DOHH2 (cell line): ENCODE measurements at regions not wholly inside any gene's neighbourhood (a gene's known extent, or its start where the extent isn't known, plus 50 kb on each side); places are given as distances from the start of the nearest gene placed in this dataset.

Experiments
- EZH2phosphoT487 ChIP-seq: fragments of 200-600 bp; sonication (generic); IDR thresholded peaks from 2 replicates; pipeline ENCODE4 v1.6.1; 2017; ENCODE audit warnings: borderline replicate concordance, mild to moderate bottlenecking, antibody characterized with exemption, low read length, moderate library complexity, mixed read lengths
- TF ChIP-seq, protein P1 (sequence below): fragments of 200-600 bp; sonication (generic); IDR thresholded peaks from one replicate; pipeline ENCODE4 v1.5.1; 2014; ENCODE audit warnings: antibody characterized with exemption, mild to moderate bottlenecking, low read depth, low read length; ENCODE audit not compliant: poor library complexity, severe bottlenecking

DNA sequence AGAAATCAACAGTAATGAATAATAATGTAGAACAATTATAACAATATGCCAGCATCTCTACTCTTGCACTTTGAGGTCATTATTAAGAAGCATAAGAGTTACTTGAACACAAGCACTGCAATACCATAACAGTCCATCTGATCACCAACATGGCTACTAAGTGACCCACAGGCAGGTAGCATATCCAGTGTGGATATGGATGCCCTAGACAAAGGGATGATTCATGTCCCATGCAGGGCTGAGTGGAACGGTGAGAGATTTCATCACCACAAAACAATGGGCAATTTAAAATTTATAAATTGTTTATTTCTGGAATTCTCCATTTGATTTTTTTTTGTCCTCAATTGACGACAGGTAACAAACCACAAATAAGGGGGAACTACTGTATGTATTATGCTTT is 107.7 kb upstream of the TSC22D2 start:
- TF ChIP-seq, protein P1, sequence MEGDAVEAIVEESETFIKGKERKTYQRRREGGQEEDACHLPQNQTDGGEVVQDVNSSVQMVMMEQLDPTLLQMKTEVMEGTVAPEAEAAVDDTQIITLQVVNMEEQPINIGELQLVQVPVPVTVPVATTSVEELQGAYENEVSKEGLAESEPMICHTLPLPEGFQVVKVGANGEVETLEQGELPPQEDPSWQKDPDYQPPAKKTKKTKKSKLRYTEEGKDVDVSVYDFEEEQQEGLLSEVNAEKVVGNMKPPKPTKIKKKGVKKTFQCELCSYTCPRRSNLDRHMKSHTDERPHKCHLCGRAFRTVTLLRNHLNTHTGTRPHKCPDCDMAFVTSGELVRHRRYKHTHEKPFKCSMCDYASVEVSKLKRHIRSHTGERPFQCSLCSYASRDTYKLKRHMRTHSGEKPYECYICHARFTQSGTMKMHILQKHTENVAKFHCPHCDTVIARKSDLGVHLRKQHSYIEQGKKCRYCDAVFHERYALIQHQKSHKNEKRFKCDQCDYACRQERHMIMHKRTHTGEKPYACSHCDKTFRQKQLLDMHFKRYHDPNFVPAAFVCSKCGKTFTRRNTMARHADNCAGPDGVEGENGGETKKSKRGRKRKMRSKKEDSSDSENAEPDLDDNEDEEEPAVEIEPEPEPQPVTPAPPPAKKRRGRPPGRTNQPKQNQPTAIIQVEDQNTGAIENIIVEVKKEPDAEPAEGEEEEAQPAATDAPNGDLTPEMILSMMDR: no peak
- no peak for TF ChIP-seq EZH2phosphoT487
